BJ (cell line): ENCODE measurements at regions not wholly inside any gene's neighbourhood (a gene's known extent, or its start where the extent isn't known, plus 50 kb on each side); places are given as distances from the start of the nearest gene placed in this dataset.

Source experiments
- CTCF ChIA-PET: fragments of 350-600 bp; formaldehyde crosslinking; extraction: SDS; loops from one replicate; lab custom pipeline; 2021; ENCODE audit warnings: antibody characterized with exemption, inconsistent platforms; lab: Yijun Ruan, JAX
- POLR2A ChIA-PET: fragments of 300-600 bp; sonication (Branson Sonifier 250); formaldehyde crosslinking; extraction: SDS; loops from one replicate; lab custom pipeline; 2021; ENCODE audit warnings: antibody characterized with exemption; lab: Charles Lee
- DNase-seq: peaks from one replicate; pipeline ENCODE4 v3.0.0-alpha.2; 2011; ENCODE audit warnings: low read depth
- H3K27me3 ChIP-seq: 2 replicates; pipeline ENCODE4 v1.6.0; 2011; ENCODE audit warnings: low read length; ENCODE audit not compliant: control insufficient read depth, insufficient read depth
- H3K36me3 ChIP-seq: 2 replicates; pipeline ENCODE4 v1.5.1; 2011; ENCODE audit warnings: low read length; ENCODE audit not compliant: control insufficient read depth, insufficient read depth
- H3K4me3 ChIP-seq: 2 replicates; pipeline ENCODE4 v1.5.1; 2011; ENCODE audit warnings: low read depth, mild to moderate bottlenecking, control low read depth, low read length
- CTCF ChIP-seq: IDR thresholded peaks from 2 replicates; pipeline ENCODE4 v1.5.1; 2011; ENCODE audit warnings: low read depth, mild to moderate bottlenecking, control low read depth, inconsistent platforms, low read length, moderate library complexity; ENCODE audit not compliant: insufficient read depth

- ChIA-PET POLR2A (no interaction called here), CTCF (interaction anchor here (0.9 to 1.5 kb wide), 3 partner anchors 11 to 409 kb away, joined by 3 to 4 read pairs (median 4); no protein-coding TSS in a partner anchor)
- H3K27me3 ChIP-seq = no peaks in the 10 kb centered on the region
- H3K36me3 ChIP-seq = no peaks in the 10 kb centered on the region
- no peak for TF ChIP-seq CTCF
- H3K4me3 ChIP-seq = no peak overlapping the region
- no peak for DNase-seq
Measured at GRCh38 chr2:226387499-226387942, 412.1 kb downstream of the IRS1 start.

GRCh38 chr2:226383461-226383860 is 416.2 kb downstream of the IRS1 start:
- Histone ChIP-seq H3K36me3 (no peaks in the 10 kb centered on the region), H3K4me3 (no peak overlapping the region), H3K27me3 (no peaks in the 10 kb centered on the region)
- DNase-seq = no peak
- TF ChIP-seq CTCF = no peak
- ChIA-PET CTCF (no interaction called here), POLR2A (no interaction called here)

- CTCF ChIA-PET = interaction anchor here (1.5 kb wide), 1 partner anchor 15 kb away, joined by 3 read pairs; no protein-coding TSS in a partner anchor
Measured at GRCh38 chr2:226380679-226381078, 418.9 kb downstream of the IRS1 start.

GRCh38 chr2:226378753-226379705 is 420.6 kb downstream of the IRS1 start:
- Histone ChIP-seq H3K27me3 (no peaks in the 10 kb centered on the region), H3K36me3 (no peaks in the 10 kb centered on the region), H3K4me3 (no peak overlapping the region)
- ChIA-PET POLR2A (no interaction called here), CTCF (interaction anchor here (0.5 kb wide), 1 partner anchor 301 kb away, joined by 3 read pairs; no protein-coding TSS in a partner anchor)
- no peak for DNase-seq
- TF ChIP-seq CTCF = no peak

More at GRCh38 chr2:226380679-226381078, 418.9 kb downstream of the IRS1 start:
- no peaks in the 10 kb centered on the region for H3K36me3 ChIP-seq
- H3K4me3 ChIP-seq = no peak overlapping the region
- H3K27me3 ChIP-seq = no peaks in the 10 kb centered on the region
- no peak for TF ChIP-seq CTCF
- POLR2A ChIA-PET = no interaction called here
- no peak for DNase-seq

- Histone ChIP-seq H3K27me3 (no peaks in the 10 kb centered on the region), H3K36me3 (no peaks in the 10 kb centered on the region), H3K4me3 (no peak overlapping the region)
- no peak for TF ChIP-seq CTCF
- POLR2A ChIA-PET = no interaction called here
- CTCF ChIA-PET = no interaction called here
- no peak for DNase-seq
Measured at GRCh38 chr2:226376516-226377180, 423.0 kb downstream of the IRS1 start.
